HG02885 (cell line): ENCODE measurements at regions not wholly inside any gene's neighbourhood (a gene's known extent, or its start where the extent isn't known, plus 50 kb on each side); places are given as distances from the start of the nearest gene placed in this dataset.
"Not testable (repeated sequence)": the region's sequence is repeated elsewhere in the genome, so short reads cannot be mapped to it uniquely, and the experiment has no call there.

Experiments used
- ATAC-seq: cut with Tn5 transposase; IDR thresholded peaks from one replicate; pipeline ENCODE4 v1.9.1; 2021; ENCODE audit warnings: mild to moderate bottlenecking; ENCODE audit not compliant: unreplicated experiment, poor library complexity

GRCh38 chr3:10623578-10624275, 118.3 kb upstream of the ATP2B2 start:
- ATAC-seq: no peak

- ATAC-seq: no peak
Measured at GRCh38 chr3:10625323-10625722, 119.9 kb upstream of the ATP2B2 start.

GRCh38 chr3:10627884-10628572, 122.6 kb upstream of the ATP2B2 start:
- ATAC-seq: no peak

GRCh38 chr3:10628891-10629670, 123.7 kb upstream of the ATP2B2 start:
- no peak for ATAC-seq

- ATAC-seq: no peak
Measured at GRCh38 chr3:10629671-10630040, 124.3 kb upstream of the ATP2B2 start.

- ATAC-seq: no peak
Measured at GRCh38 chr3:10631224-10631623, 125.8 kb upstream of the ATP2B2 start.

GRCh38 chr3:10632125-10632524, 126.7 kb upstream of the ATP2B2 start:
- ATAC-seq: no peak

GRCh38 chr3:10632741-10633140, 127.4 kb upstream of the ATP2B2 start:
- no peak for ATAC-seq

- no peak for ATAC-seq
Measured at GRCh38 chr3:10635446-10636076, 130.2 kb upstream of the ATP2B2 start.

GRCh38 chr3:10637342-10637741, 132.0 kb upstream of the ATP2B2 start:
- no peak for ATAC-seq

GRCh38 chr3:10638466-10638865, 133.1 kb upstream of the ATP2B2 start:
- ATAC-seq: no peak

- ATAC-seq: no peak
Measured at GRCh38 chr3:10641760-10642159, 136.4 kb upstream of the ATP2B2 start.

- no peak for ATAC-seq
Measured at GRCh38 chr3:10644189-10644588, 138.8 kb upstream of the ATP2B2 start.

- ATAC-seq: no peak
Measured at GRCh38 chr3:10645800-10646199, 140.4 kb upstream of the ATP2B2 start.

- no peak for ATAC-seq
Measured at GRCh38 chr3:10646531-10647335, 141.3 kb upstream of the ATP2B2 start.

- no peak for ATAC-seq
Measured at GRCh38 chr3:10647376-10647775, 142.0 kb upstream of the ATP2B2 start.

- no peak for ATAC-seq
Measured at GRCh38 chr3:10648181-10648580, 142.8 kb upstream of the ATP2B2 start.

GRCh38 chr3:10649463-10649862, 144.1 kb upstream of the ATP2B2 start:
- ATAC-seq: not testable (repeated sequence)

- no peak for ATAC-seq
Measured at GRCh38 chr3:10651506-10651905, 146.1 kb upstream of the ATP2B2 start.

GRCh38 chr3:10653241-10653640, 147.9 kb upstream of the ATP2B2 start:
- ATAC-seq: no peak
